ENCODE measurements at regions not wholly inside any gene's neighbourhood (a gene's known extent, or its start where the extent isn't known, plus 50 kb on each side); places are given as distances from the start of the nearest gene placed in this dataset.

DNA sequence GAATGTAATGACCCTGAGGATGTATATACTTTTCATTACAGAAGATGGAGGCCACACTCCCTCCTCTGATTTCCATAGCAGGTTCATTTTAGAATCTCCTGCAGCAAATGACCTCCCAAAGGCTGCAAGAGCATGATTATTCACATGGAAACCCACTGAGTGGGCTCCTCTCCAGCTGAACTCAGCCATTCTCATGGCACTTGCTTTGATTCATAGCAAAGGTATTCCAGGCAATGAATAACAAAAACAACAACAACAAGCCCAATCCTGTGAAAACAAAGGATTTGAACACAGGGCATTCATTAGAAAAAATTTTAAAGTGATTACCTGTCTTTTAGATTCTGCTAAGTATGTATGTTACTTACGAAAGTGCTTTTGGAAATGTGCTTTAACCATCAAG is 894.0 kb upstream of the FRG1 start:
- Histone ChIP-seq H3K4me1 (ENCODE audit: control insufficient read depth, insufficient read depth, low read length) (peaks cover 24% of the 10 kb centered on the region), H3K9ac (ENCODE audit: low read depth, low read length) (no peak overlapping the region), H3K9me3 (ENCODE audit: control insufficient read depth, insufficient read depth, low read length) (no peaks in the 10 kb centered on the region), H3K36me3 (ENCODE audit: control insufficient read depth, insufficient read depth, low read length) (no peaks in the 10 kb centered on the region), H3K27me3 (ENCODE audit: control insufficient read depth, insufficient read depth, low read length) (no peaks in the 10 kb centered on the region), H3K4me3 (ENCODE audit: low read depth, low read length) (no peak overlapping the region)

DNA sequence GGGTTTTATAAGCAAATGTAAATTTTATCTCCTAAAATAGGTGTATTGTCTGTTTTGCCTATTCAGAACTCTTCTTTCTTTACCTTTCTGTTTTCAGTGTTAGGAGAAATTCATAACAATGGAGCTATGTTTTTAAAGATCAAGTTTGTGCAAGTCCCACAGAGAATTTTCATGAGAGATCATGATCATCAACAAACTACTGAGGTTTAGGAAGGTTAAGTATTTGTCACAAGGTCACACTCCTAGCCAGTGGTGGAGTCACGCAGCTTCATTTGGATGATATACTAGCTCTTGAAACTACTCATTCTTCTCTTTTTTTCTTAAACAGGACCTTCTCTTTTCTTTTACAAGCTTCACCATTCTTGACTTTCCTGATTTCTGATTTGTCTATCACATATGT is 892.6 kb upstream of the FRG1 start:
- Histone ChIP-seq H3K36me3 (ENCODE audit: control insufficient read depth, insufficient read depth, low read length) (no peaks in the 10 kb centered on the region), H3K9ac (ENCODE audit: low read depth, low read length) (no peak overlapping the region), H3K27me3 (ENCODE audit: control insufficient read depth, insufficient read depth, low read length) (no peaks in the 10 kb centered on the region), H3K4me3 (ENCODE audit: low read depth, low read length) (no peak overlapping the region), H3K4me1 (ENCODE audit: control insufficient read depth, insufficient read depth, low read length) (peaks cover 24% of the 10 kb centered on the region), H3K9me3 (ENCODE audit: control insufficient read depth, insufficient read depth, low read length) (no peaks in the 10 kb centered on the region)

DNA sequence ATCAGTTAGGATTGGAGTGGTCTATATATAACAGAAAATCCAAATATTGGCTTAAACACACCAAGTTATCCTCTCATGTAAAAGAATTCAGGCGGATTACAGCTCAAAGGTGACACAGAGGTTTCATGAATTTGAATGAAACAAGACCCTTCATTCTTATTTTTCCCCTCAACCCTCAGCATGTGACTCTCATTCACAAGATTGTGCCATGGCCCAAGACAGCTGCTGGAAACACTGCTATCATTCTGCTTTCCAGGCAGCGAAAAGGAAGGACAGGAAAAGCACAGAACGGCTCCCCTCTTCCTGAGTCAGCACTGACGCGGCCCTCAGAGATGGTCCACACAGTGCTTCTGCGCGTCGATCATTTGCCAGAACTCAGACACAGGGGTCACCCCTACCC is 891.0 kb upstream of the FRG1 start:
- no peak overlapping the region for H3K9ac ChIP-seq (ENCODE audit: low read depth, low read length)

DNA sequence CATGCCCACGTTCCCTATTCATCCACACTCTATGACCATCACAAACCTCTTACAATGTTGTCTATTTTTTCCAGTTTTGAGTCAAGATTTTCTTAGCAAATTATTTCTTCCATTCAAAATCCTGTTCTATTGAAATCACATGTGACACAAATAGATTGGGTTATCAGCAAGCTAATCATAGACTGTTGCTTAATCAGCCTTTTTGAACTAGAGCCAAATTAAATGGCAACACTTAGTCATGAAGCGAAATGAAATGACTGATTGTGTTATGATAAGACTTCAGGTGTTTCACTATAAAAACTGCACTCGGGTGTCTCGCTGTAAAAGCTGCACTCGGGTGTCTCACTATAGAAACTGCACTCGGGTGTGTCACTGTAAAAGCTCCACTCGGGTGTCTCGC is 890.0 kb upstream of the FRG1 start:
- no peaks in the 10 kb centered on the region for H3K36me3 ChIP-seq (ENCODE audit: control insufficient read depth, insufficient read depth, low read length)
- peaks cover 22% of the 10 kb centered on the region for H3K4me1 ChIP-seq (ENCODE audit: control insufficient read depth, insufficient read depth, low read length)
- no peaks in the 10 kb centered on the region for H3K9me3 ChIP-seq (ENCODE audit: control insufficient read depth, insufficient read depth, low read length)
- H3K9ac ChIP-seq (ENCODE audit: low read depth, low read length), result no peak overlapping the region
- no peaks in the 10 kb centered on the region for H3K27me3 ChIP-seq (ENCODE audit: control insufficient read depth, insufficient read depth, low read length)
- H3K4me3 ChIP-seq (ENCODE audit: low read depth, low read length), result no peak overlapping the region

More for the DNA sequence above, 891.0 kb upstream of the FRG1 start:
- no peaks in the 10 kb centered on the region for H3K36me3 ChIP-seq (ENCODE audit: control insufficient read depth, insufficient read depth, low read length)
- H3K4me3 ChIP-seq (ENCODE audit: low read depth, low read length), result no peak overlapping the region
- H3K27me3 ChIP-seq (ENCODE audit: control insufficient read depth, insufficient read depth, low read length), result no peaks in the 10 kb centered on the region
- no peaks in the 10 kb centered on the region for H3K9me3 ChIP-seq (ENCODE audit: control insufficient read depth, insufficient read depth, low read length)
- H3K4me1 ChIP-seq (ENCODE audit: control insufficient read depth, insufficient read depth, low read length), result peaks cover 24% of the 10 kb centered on the region

DNA sequence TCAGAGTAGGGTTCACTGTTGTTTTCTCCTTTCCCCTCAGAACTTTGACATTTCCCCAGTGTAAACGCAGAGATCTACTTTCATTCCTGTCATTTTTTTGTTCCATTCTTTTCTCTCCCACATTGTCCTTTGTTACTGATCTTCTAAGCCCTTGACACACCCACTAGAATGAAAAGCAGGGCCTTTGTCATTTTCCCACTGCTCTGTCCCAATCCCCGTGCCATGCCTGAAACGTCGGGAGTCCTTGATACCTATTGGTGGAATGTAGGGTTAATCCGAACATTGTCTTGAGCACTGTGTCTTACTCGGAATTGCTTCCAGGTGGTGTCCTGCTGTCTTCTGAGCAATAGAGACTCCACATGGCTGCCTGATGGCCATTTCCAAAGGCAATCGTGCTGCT is 887.1 kb upstream of the FRG1 start:
- H3K9me3 ChIP-seq (ENCODE audit: control insufficient read depth, insufficient read depth, low read length), result no peaks in the 10 kb centered on the region
- H3K4me1 ChIP-seq (ENCODE audit: control insufficient read depth, insufficient read depth, low read length), result no peaks in the 10 kb centered on the region
- no peaks in the 10 kb centered on the region for H3K27me3 ChIP-seq (ENCODE audit: control insufficient read depth, insufficient read depth, low read length)
- no peaks in the 10 kb centered on the region for H3K36me3 ChIP-seq (ENCODE audit: control insufficient read depth, insufficient read depth, low read length)
- no peak overlapping the region for H3K9ac ChIP-seq (ENCODE audit: low read depth, low read length)
- H3K4me3 ChIP-seq (ENCODE audit: low read depth, low read length), result no peak overlapping the region

DNA sequence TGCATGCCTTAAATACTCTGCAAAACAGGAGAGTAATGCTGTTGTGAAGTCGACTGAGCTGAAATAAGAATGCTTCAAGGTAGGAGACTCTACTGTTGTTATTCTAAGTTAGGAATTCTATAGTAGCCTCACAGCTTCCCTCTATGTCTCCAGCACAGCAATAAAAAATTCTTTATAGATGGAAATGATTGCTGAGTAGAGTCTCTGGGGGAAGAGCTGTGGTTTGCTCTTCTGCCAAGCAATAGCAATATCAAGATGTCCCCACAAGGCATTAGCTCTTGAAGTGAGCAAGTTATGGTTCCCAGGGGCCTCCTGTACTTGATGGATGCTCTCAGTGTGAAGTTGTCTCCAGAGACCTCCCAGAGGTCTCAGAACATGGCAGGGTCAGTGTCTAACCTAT is 880.6 kb upstream of the FRG1 start:
- Histone ChIP-seq H3K9me3 (ENCODE audit: control insufficient read depth, insufficient read depth, low read length) (no peaks in the 10 kb centered on the region), H3K9ac (ENCODE audit: low read depth, low read length) (no peak overlapping the region), H3K36me3 (ENCODE audit: control insufficient read depth, insufficient read depth, low read length) (no peaks in the 10 kb centered on the region), H3K4me1 (ENCODE audit: control insufficient read depth, insufficient read depth, low read length) (peaks cover 15% of the 10 kb centered on the region), H3K27me3 (ENCODE audit: control insufficient read depth, insufficient read depth, low read length) (no peaks in the 10 kb centered on the region), H3K4me3 (ENCODE audit: low read depth, low read length) (no peak overlapping the region)

DNA sequence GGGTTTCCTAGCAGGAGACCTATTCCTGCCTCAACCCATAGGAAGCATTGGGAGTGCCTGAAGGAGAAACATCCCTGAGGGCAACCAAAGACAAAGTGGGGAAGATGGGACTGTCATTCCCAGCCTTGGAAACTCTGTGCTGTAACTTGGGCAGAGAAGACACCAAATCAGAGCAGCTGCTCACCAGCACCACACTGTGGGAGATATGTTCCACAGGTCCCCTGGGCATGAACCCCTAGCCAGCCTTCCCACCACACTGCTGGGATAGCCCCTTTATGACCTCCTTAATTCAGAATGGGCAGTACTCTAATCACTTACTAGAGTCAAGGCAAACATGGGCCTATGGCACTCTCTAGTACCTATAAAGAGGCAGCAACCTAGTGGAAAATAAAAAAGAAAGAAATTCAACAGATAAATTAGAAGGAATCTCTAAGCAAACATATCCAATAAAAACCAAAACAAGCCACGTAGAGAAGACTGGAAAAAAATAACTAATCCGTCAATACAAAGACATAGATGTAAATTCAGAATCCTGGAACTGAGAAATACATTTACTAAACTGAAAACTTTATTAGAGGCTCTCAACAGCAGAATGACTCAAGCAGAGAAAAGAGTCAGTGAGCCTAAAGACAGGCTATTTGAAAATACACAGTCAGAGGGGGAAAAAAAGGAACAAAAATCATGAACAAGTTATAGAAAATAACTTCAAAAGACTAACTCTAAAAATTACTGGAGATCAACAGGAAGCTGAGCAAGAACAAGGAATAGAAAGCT is 878.4 kb upstream of the FRG1 start:
- no peaks in the 10 kb centered on the region for H3K27me3 ChIP-seq (ENCODE audit: control insufficient read depth, insufficient read depth, low read length)

DNA sequence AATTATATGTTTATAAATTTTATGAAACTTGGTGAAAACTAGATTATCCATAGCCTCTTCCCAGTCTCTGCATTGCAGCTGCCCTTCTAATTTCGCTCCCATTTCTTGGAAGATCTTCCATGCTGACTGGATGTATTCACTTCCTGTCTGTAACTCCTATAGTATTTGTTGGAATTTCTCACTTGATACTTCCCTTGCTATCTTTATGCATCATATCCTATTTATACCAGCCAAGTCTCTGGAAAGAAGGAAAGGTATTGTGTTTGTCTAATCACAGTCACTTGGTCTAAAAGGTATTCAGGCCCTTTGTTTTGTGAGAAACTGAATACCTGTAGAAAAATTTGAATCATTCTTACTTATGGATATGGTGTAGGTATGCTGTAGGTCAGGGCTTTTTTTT is 870.9 kb upstream of the FRG1 start:
- Histone ChIP-seq H3K4me1 (ENCODE audit: control insufficient read depth, insufficient read depth, low read length) (no peaks in the 10 kb centered on the region), H3K9me3 (ENCODE audit: control insufficient read depth, insufficient read depth, low read length) (no peaks in the 10 kb centered on the region), H3K36me3 (ENCODE audit: control insufficient read depth, insufficient read depth, low read length) (no peaks in the 10 kb centered on the region), H3K9ac (ENCODE audit: low read depth, low read length) (no peak overlapping the region), H3K4me3 (ENCODE audit: low read depth, low read length) (no peak overlapping the region), H3K27me3 (ENCODE audit: control insufficient read depth, insufficient read depth, low read length) (no peaks in the 10 kb centered on the region)

More for the DNA sequence above, 878.4 kb upstream of the FRG1 start:
- Histone ChIP-seq H3K9me3 (ENCODE audit: control insufficient read depth, insufficient read depth, low read length) (no peaks in the 10 kb centered on the region), H3K4me1 (ENCODE audit: control insufficient read depth, insufficient read depth, low read length) (peaks cover 15% of the 10 kb centered on the region), H3K4me3 (ENCODE audit: low read depth, low read length) (no peak overlapping the region), H3K9ac (ENCODE audit: low read depth, low read length) (no peak overlapping the region), H3K36me3 (ENCODE audit: control insufficient read depth, insufficient read depth, low read length) (no peaks in the 10 kb centered on the region)

DNA sequence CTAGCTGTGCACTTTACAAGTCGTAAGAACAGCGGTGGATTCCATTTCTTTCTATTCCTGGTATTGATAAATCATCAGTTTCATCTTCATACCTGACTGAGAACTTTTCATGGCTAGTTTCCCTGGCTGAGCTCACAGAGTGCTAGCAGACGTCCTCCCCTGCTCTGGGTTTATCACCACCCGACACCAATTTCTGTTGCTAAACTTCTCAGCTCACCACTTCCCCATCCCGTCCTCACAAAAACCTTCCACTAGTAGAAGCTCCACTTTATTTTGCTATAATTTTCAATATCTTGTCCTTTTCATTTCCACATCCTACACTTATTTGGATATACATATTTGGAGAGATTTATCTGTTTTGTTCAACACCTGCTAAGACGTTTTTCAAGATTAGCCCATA is 869.4 kb upstream of the FRG1 start:
- no peak overlapping the region for H3K9ac ChIP-seq (ENCODE audit: low read depth, low read length)
- no peaks in the 10 kb centered on the region for H3K36me3 ChIP-seq (ENCODE audit: control insufficient read depth, insufficient read depth, low read length)
- H3K4me1 ChIP-seq (ENCODE audit: control insufficient read depth, insufficient read depth, low read length), result no peaks in the 10 kb centered on the region
- no peak overlapping the region for H3K4me3 ChIP-seq (ENCODE audit: low read depth, low read length)
- no peaks in the 10 kb centered on the region for H3K27me3 ChIP-seq (ENCODE audit: control insufficient read depth, insufficient read depth, low read length)
- H3K9me3 ChIP-seq (ENCODE audit: control insufficient read depth, insufficient read depth, low read length), result no peaks in the 10 kb centered on the region

DNA sequence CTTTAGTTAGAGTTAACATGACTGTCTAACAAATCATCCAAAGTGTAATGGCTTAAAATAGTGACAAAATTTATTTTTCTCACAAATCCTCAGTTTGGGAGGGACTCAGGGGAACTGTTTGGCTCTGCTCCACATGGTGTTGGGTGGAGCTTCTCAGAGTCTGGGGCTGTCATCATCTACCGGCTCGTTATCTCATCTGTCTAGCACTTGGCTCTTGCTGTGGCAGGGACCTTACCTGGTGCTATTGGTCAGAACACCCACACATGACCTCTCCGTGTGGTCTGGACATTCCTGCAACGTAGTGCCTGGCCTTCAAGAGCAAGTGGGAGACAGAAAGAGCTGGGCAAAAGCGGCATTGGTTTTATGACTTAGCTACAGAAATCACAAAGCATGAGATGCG is 866.9 kb upstream of the FRG1 start:
- no peaks in the 10 kb centered on the region for H3K9me3 ChIP-seq (ENCODE audit: control insufficient read depth, insufficient read depth, low read length)
- H3K4me1 ChIP-seq (ENCODE audit: control insufficient read depth, insufficient read depth, low read length), result no peaks in the 10 kb centered on the region
- no peaks in the 10 kb centered on the region for H3K27me3 ChIP-seq (ENCODE audit: control insufficient read depth, insufficient read depth, low read length)
- H3K36me3 ChIP-seq (ENCODE audit: control insufficient read depth, insufficient read depth, low read length), result no peaks in the 10 kb centered on the region
- no peak overlapping the region for H3K4me3 ChIP-seq (ENCODE audit: low read depth, low read length)
- H3K9ac ChIP-seq (ENCODE audit: low read depth, low read length), result no peak overlapping the region

DNA sequence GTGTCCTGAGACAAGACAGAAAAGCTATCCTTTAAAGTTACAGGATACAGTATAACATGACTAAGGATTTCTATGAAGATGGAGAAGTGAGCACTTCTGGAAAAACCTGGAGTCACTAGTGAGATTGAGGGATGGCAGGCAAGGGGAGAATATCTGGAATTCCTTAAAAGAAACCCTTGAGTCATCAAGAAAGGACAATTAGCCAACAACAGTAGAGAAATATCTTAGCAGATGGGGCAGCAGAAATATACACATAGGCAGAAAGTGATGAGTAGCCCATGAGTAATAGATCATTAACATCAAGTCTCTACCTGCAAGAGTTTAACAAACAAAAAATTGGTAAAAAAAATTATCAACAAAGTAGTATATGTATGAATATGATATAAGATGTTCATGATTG is 858.8 kb upstream of the FRG1 start:
- no peaks in the 10 kb centered on the region for H3K36me3 ChIP-seq (ENCODE audit: control insufficient read depth, insufficient read depth, low read length)
- no peaks in the 10 kb centered on the region for H3K9me3 ChIP-seq (ENCODE audit: control insufficient read depth, insufficient read depth, low read length)
- H3K4me1 ChIP-seq (ENCODE audit: control insufficient read depth, insufficient read depth, low read length), result no peaks in the 10 kb centered on the region
- no peak overlapping the region for H3K9ac ChIP-seq (ENCODE audit: low read depth, low read length)
- no peaks in the 10 kb centered on the region for H3K27me3 ChIP-seq (ENCODE audit: control insufficient read depth, insufficient read depth, low read length)
- no peak overlapping the region for H3K4me3 ChIP-seq (ENCODE audit: low read depth, low read length)

DNA sequence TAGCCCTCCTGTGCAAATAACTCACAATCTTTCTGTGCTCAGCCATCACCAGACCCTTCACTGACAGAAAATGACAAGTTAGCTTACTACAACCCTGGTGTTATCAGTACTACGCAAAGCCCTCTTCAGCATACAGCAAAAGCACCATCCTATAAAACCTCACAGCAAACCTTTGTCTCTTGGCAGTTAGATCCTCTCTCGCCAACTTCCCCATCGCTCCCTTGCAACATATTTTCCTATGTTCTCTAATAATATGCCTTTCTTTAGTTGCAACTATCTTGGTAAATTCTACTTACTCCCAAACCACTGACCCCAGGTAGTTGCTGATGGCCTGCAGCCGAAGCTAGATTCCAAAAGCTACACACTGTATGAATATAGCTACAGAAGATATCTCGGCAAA is 856.9 kb upstream of the FRG1 start:
- no peaks in the 10 kb centered on the region for H3K4me1 ChIP-seq (ENCODE audit: control insufficient read depth, insufficient read depth, low read length)
- H3K4me3 ChIP-seq (ENCODE audit: low read depth, low read length), result no peak overlapping the region
- no peaks in the 10 kb centered on the region for H3K27me3 ChIP-seq (ENCODE audit: control insufficient read depth, insufficient read depth, low read length)
- no peaks in the 10 kb centered on the region for H3K9me3 ChIP-seq (ENCODE audit: control insufficient read depth, insufficient read depth, low read length)
- H3K9ac ChIP-seq (ENCODE audit: low read depth, low read length), result no peak overlapping the region
- no peaks in the 10 kb centered on the region for H3K36me3 ChIP-seq (ENCODE audit: control insufficient read depth, insufficient read depth, low read length)

Data from iPS-15b (cell line).